ENCODE measurements at regions not wholly inside any gene's neighbourhood (a gene's known extent, or its start where the extent isn't known, plus 50 kb on each side); places are given as distances from the start of the nearest gene placed in this dataset.

- TF ChIP-seq CTCF (IDR thresholded peaks at IDR 0.05) = no peak
- TF ChIP-seq EZH2 (IDR thresholded peaks at IDR 0.05; ENCODE audit: borderline replicate concordance, insufficient read depth, low read depth, low read length, poor library complexity, severe bottlenecking) = no peak
Observed at GRCh38 chr14:56431013-56431412, 148.6 kb upstream of the TMEM260 start.
